Stimulated activated naive CD8-positive, alpha-beta T cell treated with anti-CD3 and anti-CD28 coated beads, Interleukin-15, Interleukin-2, amounts not matched to agents 100 U/mL and 50 U/mL, for 24 hours (primary cell): ENCODE measurements at regions not wholly inside any gene's neighbourhood (a gene's known extent, or its start where the extent isn't known, plus 50 kb on each side); places are given as distances from the start of the nearest gene placed in this dataset.
"Not testable (repeated sequence)": the region's sequence is repeated elsewhere in the genome, so short reads cannot be mapped to it uniquely, and the experiment has no call there.

Experiments used
- ATAC-seq: fragments of 150-1000 bp; cut with Tn5 transposase; one replicate; pipeline ENCODE4 v1.10.0; 2021
- DNase-seq: peaks from one replicate; pipeline ENCODE4 v3.0.0; 2021

GRCh38 chr5:42949348-42950115 lies 90.6 kb downstream of the ANXA2R start:
- ATAC-seq (peak; percentile 48), DNase-seq (peak; percentile 63)

GRCh38 chr5:42948961-42949347 lies 91.2 kb downstream of the ANXA2R start:
- ATAC-seq (no peak), DNase-seq (no peak)

GRCh38 chr5:42944989-42945388 lies 95.1 kb downstream of the ANXA2R start:
- no peak for ATAC-seq
- DNase-seq: no peak

GRCh38 chr5:42943931-42944631 lies 96.0 kb downstream of the ANXA2R start:
- ATAC-seq (no peak), DNase-seq (no peak)

- no peak for ATAC-seq
- DNase-seq: no peak
These were observed 99.3 kb downstream of the ANXA2R start for GRCh38 chr5:42940853-42941252.

DNA sequence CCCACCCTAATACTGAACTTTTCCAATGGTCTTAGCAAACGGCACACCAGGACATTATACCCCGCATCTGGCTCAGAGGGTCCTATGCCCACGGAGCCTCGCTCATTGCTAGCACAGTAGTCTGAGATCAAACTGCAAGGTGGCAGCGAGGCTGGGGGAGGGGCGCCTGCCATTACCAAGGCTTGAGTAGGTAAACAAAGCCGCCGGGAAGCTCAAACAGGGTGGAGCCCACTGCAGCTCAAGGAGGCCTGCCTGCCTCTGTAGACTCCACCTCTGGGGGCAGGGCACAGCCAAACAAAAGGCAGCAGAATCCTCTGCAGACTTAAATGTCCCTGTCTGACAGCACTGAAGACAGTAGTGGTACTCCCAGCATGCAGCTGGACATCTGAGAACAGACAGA lies 108.1 kb downstream of the ANXA2R start:
- not testable (repeated sequence) for DNase-seq, ATAC-seq

- DNase-seq, ATAC-seq: not testable (repeated sequence)
These were observed 108.7 kb downstream of the ANXA2R start for GRCh38 chr5:42931451-42931850.

- DNase-seq (no peak), ATAC-seq (no peak)
These were observed 109.2 kb downstream of the ANXA2R start for GRCh38 chr5:42930934-42931333.

DNA sequence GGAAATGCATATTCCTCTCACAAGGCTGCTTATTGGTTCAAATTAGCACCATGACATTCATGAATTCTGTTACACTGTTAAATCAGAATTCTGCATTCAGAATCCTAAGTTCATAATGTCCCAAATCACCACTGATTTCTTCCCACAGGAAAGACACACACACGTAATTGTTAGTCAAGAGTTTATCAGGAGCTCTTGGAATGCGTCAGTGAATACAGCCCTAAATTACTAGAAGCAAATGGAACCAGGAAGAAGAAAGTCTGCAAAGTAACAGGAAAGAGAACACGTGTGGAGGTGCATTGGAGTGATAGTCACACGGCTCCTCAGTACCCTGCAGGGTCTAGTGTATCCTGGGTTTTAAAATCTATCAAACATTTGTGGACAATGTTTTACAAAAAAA lies 110.2 kb downstream of the ANXA2R start:
- no peak for DNase-seq
- ATAC-seq: no peak

DNA sequence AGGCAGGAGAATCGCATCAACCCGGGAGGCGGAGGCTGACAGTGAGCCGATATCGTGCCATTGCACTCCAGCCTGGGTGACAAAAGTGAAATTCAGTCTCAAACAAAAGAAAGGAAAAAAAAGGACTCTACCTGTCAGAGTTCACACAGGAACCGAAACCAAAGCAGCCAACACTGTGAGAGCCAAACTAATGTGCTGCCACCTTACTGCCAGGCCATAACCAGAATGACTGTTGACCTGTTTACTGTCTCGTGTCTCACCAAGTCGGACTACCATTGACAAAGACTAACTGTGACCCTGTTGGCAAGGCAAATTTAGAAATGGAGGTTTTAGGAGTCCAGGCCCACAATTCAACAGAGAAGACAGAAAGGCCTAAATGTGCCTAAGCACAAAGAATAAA lies 112.4 kb downstream of the ANXA2R start:
- ATAC-seq (no peak), DNase-seq (no peak)

DNA sequence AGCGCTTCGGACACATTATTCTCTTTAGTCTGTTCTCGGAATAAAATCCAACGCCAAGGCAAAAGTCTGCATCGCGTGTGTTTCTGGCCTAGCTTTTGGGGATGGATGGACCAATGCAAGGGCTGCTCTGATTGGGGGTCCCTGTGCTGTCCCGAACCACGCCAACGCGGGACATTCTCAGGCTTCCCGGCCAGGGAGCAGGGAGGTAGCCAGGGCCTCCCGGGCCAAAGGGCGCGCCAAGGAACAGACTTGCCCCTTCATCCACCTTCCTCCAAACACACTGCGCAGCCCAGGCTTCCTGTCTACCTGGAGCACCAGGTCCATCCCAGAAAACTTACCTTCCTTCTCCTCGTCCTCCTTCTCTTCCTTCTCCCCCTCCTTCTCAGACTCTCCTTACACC lies 113.0 kb upstream of the SELENOP start:
- no peak for ATAC-seq
- DNase-seq: no peak

GRCh38 chr5:42924226-42924625 lies 112.5 kb upstream of the SELENOP start:
- no peak for DNase-seq
- no peak for ATAC-seq

DNA sequence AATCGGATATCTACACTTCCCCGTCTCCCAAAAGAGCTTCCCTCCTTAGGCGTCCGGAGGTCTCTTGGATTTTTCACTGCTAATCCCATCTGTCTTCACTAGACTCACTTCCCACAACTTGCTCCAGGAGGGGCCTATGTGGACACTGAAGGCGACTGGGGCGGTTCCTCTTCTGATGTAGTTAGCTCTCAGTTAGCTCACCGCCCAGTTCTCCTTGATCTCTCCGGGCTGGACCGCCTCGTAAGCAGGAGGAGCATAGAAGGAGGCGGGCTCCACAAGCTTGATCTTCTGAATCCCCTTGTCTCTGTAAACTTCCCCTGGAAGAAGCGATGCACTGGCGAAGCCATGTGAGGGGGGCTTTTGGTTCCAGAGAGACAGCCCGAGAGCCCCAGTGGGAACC lies 112.0 kb upstream of the SELENOP start:
- DNase-seq (no peak), ATAC-seq (no peak)

GRCh38 chr5:42919600-42919999 lies 107.9 kb upstream of the SELENOP start:
- no peak for ATAC-seq
- DNase-seq: no peak

DNA sequence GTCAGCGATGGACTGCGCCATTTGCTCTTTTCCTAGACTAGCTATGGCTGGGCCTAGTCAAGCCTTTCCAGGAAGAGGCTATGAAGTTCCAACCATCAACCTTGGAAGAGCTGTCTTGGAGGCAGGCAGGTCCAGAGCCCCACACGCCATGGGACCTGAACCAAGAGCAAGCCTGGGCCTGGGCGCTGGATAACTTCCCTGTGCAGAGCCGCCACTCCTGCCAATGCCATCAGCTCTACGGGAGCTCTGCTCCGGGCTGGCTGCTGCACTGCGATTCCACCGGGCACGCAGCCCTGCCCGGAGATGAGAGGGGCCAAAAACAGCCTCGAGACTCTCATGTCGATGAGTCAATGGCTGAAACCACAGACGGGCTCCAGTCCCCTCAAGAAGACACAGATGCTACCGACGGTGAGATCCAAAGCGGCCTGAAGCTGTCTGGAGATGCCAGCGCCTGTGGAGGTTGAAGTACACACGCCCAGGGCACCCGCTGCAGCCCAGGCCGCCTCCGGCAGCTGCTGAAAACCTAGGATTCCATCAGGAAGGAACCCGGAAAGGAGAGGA lies 103.7 kb upstream of the SELENOP start:
- ATAC-seq (no peak), DNase-seq (no peak)

DNA sequence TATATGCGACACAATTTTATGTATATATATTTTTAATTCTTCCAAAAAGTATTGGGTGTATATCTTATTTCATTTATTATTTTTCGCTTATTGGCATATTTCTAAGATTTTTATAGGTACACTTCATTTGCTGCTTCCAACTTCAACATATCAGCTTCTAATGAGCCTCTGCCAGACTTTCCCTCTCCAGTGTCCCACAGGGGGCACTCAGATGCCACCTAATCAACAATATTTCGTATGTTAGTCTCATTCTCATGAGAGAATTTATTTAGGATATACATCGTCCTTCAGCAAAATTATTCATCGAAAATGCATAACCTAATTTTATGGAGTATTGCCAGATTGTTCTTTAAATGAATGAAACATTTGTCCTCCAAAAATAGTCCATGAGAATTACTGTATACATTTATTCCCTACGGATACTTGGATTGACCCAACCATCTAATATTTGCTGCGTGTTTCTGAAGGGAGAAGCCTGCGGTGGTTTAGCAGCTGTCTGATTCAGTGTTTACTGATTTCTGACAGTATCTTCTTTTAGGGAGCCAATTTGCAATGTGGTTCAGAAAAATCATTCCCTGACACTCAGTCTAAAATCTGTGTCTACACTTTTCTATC lies 100.6 kb upstream of the SELENOP start:
- DNase-seq: peak; percentile 47
- no peak for ATAC-seq

- DNase-seq (peak; percentile 89), ATAC-seq (peak; percentile 92)
These were observed 97.1 kb upstream of the SELENOP start for GRCh38 chr5:42908509-42909488.

- DNase-seq: no peak
- ATAC-seq: no peak
These were observed 96.4 kb upstream of the SELENOP start for GRCh38 chr5:42908086-42908485.

DNA sequence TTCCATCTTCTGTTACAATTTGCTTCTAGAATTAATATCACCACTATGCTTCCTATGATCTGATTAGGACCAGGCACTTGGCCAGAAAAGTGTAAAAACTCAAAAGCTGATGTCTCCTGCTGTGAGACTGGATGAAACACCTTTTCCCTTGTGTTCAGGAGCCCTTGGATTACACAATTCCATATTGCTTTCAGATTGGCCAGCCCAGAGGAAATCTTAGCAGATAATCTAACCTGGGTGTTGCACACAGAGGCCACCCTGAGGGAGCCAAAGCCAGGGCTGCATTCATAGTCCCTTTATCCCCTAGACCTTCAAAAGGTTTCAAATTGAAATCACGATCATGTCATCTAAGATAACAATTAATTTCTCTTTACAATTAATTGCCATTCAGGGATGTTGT lies 94.1 kb upstream of the SELENOP start:
- ATAC-seq: no peak
- DNase-seq: no peak

- DNase-seq (no peak), ATAC-seq (no peak)
These were observed 89.0 kb upstream of the SELENOP start for GRCh38 chr5:42900734-42901133.

DNA sequence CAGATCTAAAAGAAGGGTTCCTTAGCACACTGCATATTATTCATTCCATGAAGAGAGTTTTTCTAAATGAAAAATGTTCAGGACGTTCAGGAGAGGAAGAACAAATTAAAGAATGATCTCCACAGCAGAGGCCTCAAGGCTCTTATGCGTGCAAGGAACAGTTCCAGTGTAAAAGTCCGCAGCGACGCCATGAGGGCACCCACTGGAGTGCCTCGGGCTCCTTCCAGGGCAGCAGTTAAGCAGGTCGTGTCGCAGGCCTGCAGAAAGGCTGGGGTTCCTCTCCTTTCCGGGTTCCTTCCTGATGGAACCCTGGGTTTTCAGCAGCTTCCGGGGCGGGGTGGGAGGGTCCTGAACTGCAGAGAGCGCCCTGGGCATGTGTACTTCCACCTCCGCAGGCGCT lies 87.1 kb upstream of the SELENOP start:
- no peak for ATAC-seq
- no peak for DNase-seq

DNA sequence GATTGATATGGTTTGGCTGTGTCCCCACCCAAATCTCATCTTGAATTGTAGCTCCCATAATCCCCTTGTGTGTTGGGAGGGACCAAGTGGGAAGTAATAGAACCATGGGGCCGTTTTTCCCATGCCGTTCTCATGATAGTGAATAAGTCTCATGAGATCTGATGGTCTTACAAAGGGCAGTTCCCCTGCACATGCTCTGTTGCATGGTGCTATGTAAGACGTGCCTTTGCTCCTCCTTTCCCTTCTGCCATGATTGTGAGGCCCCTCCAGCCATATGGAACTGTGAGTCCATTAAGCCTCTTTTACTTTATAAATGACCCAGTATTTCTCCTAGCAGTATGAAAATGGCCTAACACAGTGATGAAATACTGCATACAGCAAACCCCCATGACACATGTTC lies 84.8 kb upstream of the SELENOP start:
- DNase-seq (no peak), ATAC-seq (no peak)
